OCI-LY3 (cell line): ENCODE measurements at regions not wholly inside any gene's neighbourhood (a gene's known extent, or its start where the extent isn't known, plus 50 kb on each side); places are given as distances from the start of the nearest gene placed in this dataset.

Experiments used
- H2AFZ ChIP-seq: fragments of 200-600, 300-600 bp; shearing (Covaris generic); 2 replicates; pipeline ENCODE4 v1.6.0; 2014; ENCODE audit warnings: antibody characterized with exemption, low read depth, low read length
- H3K27ac ChIP-seq: fragments of 200-600, 300-600 bp; sonication (generic); 2 replicates; pipeline ENCODE4 v1.5.1; 2014; ENCODE audit warnings: mild to moderate bottlenecking, low read length, moderate library complexity, mixed read lengths
- H3K27me3 ChIP-seq: fragments of 200-600, 300-600 bp; sonication (generic); 2 replicates; pipeline ENCODE4 v1.6.1; 2014; ENCODE audit warnings: low read depth, low read length, mixed read lengths
- H3K36me3 ChIP-seq: fragments of 200-600, 300-600 bp; sonication (generic); replicated peaks from 2 replicates; pipeline ENCODE3; 2014; ENCODE audit warnings: low read depth, low read length, mixed read lengths
- H3K4me1 ChIP-seq: fragments of 300-600, 200-600 bp; sonication (generic); 2 replicates; pipeline ENCODE4 v1.6.1; 2014; ENCODE audit warnings: low read length, mixed read lengths
- H3K4me2 ChIP-seq: fragments of 200-600, 300-600 bp; sonication (generic); 2 replicates; pipeline ENCODE4 v1.6.1; 2014; ENCODE audit warnings: low read length, mixed read lengths
- H3K4me3 ChIP-seq: fragments of 300-600, 200-600 bp; sonication (generic); 2 replicates; pipeline ENCODE4 v1.5.1; 2014; ENCODE audit warnings: antibody characterized with exemption, mild to moderate bottlenecking, low read length, moderate library complexity
- H3K79me2 ChIP-seq: fragments of 300-600, 200-600 bp; shearing (Covaris generic); 2 replicates; pipeline ENCODE4 v1.6.1; 2014; ENCODE audit warnings: mild to moderate bottlenecking, low read length, mixed read lengths
- H3K9ac ChIP-seq: fragments of 300-600, 200-600 bp; shearing (Covaris generic); 2 replicates; pipeline ENCODE4 v1.6.0; 2014; ENCODE audit warnings: mild to moderate bottlenecking, low read length, moderate library complexity
- H3K9me3 ChIP-seq: fragments of 200-600, 300-600 bp; shearing (Covaris generic); 2 replicates; pipeline ENCODE4 v1.6.1; 2014; ENCODE audit warnings: low read length, mixed read lengths; ENCODE audit not compliant: insufficient read depth
- H4K20me1 ChIP-seq: fragments of 200-600, 300-600 bp; sonication (generic); 2 replicates; pipeline ENCODE4 v1.6.1; 2016; ENCODE audit warnings: low read length, mixed read lengths; ENCODE audit not compliant: insufficient read depth
- EZH2phosphoT487 ChIP-seq: fragments of 200-600 bp; shearing (Covaris generic); IDR thresholded peaks from 2 replicates; pipeline ENCODE4 v1.6.1; 2018; ENCODE audit warnings: antibody characterized with exemption, mixed run types, low read depth
- TF ChIP-seq, protein P1 (sequence below): fragments of 200-600, 300-600 bp; sonication (generic); IDR thresholded peaks from 2 replicates; pipeline ENCODE4 v1.5.1; 2014; ENCODE audit warnings: antibody characterized with exemption, low read length, low read depth

- Histone ChIP-seq H2AFZ (no peak overlapping the region), H3K4me1 (peaks cover 38% of the 10 kb centered on the region), H3K27ac (no peak overlapping the region), H3K79me2 (no peaks in the 10 kb centered on the region), H3K36me3 (no peaks in the 10 kb centered on the region), H4K20me1 (no peaks in the 10 kb centered on the region), H3K4me3 (no peak overlapping the region), H3K9ac (no peak overlapping the region), H3K9me3 (no peaks in the 10 kb centered on the region), H3K27me3 (peaks cover 15% of the 10 kb centered on the region), H3K4me2 (no peak overlapping the region)
- TF ChIP-seq, protein P1, sequence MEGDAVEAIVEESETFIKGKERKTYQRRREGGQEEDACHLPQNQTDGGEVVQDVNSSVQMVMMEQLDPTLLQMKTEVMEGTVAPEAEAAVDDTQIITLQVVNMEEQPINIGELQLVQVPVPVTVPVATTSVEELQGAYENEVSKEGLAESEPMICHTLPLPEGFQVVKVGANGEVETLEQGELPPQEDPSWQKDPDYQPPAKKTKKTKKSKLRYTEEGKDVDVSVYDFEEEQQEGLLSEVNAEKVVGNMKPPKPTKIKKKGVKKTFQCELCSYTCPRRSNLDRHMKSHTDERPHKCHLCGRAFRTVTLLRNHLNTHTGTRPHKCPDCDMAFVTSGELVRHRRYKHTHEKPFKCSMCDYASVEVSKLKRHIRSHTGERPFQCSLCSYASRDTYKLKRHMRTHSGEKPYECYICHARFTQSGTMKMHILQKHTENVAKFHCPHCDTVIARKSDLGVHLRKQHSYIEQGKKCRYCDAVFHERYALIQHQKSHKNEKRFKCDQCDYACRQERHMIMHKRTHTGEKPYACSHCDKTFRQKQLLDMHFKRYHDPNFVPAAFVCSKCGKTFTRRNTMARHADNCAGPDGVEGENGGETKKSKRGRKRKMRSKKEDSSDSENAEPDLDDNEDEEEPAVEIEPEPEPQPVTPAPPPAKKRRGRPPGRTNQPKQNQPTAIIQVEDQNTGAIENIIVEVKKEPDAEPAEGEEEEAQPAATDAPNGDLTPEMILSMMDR: no peak
- no peak for TF ChIP-seq EZH2phosphoT487
Observed at GRCh38 chr13:40439928-40440327, 226.5 kb downstream of the FOXO1 start.

DNA sequence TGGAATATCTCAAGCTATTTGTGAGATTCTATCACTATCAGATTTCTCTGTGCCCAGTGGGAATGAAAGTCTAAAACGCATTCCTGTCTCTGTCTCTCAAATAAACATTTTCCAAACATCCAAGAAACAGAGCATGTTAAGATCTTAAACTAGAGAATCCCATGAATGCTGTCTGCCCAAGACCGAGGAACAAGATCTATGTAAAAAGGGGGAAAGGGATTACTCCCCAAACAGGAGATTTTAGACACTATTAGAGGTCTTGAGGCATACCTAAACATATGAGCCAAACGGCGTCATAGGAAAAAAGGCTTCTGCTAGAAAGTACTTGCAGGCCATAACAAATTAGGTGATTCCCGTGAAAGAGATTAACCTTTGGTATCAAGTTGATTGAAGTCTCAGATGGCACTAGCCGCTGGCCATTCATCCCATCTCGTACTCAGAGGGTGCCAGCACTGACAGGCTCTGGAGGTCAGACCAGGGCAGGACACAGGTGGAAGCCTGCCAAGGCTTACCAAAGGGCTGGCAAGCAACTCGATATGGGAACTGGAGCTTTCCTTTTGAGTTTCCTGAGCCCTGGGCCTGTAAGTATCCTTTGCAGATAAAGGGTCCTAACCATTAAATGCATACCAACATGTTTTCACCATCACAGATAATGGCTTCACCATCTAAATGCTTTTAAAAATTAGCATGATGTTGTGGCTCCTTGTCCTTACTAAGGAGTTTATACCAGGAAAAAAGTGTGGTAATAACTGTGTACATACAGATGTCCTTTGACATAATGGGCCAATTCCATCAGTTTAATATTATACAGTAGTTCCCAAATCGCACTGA, 225.2 kb downstream of the FOXO1 start:
- Histone ChIP-seq H3K4me3 (no peak overlapping the region), H3K79me2 (no peaks in the 10 kb centered on the region), H3K27me3 (peaks cover 16% of the 10 kb centered on the region), H3K9me3 (peaks cover 1% of the 10 kb centered on the region; the same call in 1 of the 2 replicates), H3K27ac (no peak overlapping the region), H3K36me3 (no peaks in the 10 kb centered on the region), H3K4me2 (no peak overlapping the region), H4K20me1 (no peaks in the 10 kb centered on the region), H3K9ac (no peak overlapping the region), H3K4me1 (peaks cover 43% of the 10 kb centered on the region), H2AFZ (no peak overlapping the region)
- TF ChIP-seq EZH2phosphoT487: no peak
- TF ChIP-seq, protein P1: no peak

GRCh38 chr13:40442231-40442630, 224.2 kb downstream of the FOXO1 start:
- no peak overlapping the region for H3K9ac ChIP-seq
- H3K9me3 ChIP-seq: peaks cover 6% of the 10 kb centered on the region; the same call in 1 of the 2 replicates
- H3K27me3 ChIP-seq: peaks cover 21% of the 10 kb centered on the region
- no peaks in the 10 kb centered on the region for H3K36me3 ChIP-seq
- H3K4me1 ChIP-seq: peaks cover 49% of the 10 kb centered on the region
- H4K20me1 ChIP-seq: no peaks in the 10 kb centered on the region
- H3K79me2 ChIP-seq: no peaks in the 10 kb centered on the region
- H2AFZ ChIP-seq: no peak overlapping the region
- H3K4me2 ChIP-seq: no peak overlapping the region
- H3K4me3 ChIP-seq: no peak overlapping the region
- no peak overlapping the region for H3K27ac ChIP-seq
- TF ChIP-seq EZH2phosphoT487: no peak

DNA sequence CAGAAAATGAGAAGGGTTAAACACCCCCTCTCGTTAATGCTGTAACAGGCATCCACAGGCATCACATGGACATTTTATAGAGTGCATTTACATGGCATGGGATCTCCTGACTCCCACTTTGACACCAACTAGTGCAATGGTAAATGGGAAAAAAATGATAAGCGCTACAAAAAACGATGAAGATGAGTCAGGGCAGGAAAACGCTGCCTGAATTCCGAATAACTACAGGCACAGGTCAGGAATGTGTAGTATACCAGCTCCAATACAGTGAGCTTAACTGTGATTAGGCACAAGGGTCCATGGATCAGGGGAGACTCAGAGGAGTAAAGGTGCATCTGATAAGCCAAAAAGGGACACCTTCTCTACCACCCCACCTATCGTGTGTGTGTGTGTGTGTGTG, 223.6 kb downstream of the FOXO1 start:
- H3K27me3 ChIP-seq: peaks cover 21% of the 10 kb centered on the region

More for the DNA sequence above, 223.6 kb downstream of the FOXO1 start:
- TF ChIP-seq, protein P1: no peak
- no peak for TF ChIP-seq EZH2phosphoT487
- H3K9me3 ChIP-seq: peaks cover 6% of the 10 kb centered on the region; the same call in 1 of the 2 replicates
- no peak overlapping the region for H3K9ac ChIP-seq
- no peak overlapping the region for H3K4me2 ChIP-seq
- H3K27ac ChIP-seq: no peak overlapping the region
- no peaks in the 10 kb centered on the region for H3K36me3 ChIP-seq
- no peak overlapping the region for H2AFZ ChIP-seq
- H3K4me1 ChIP-seq: peaks cover 46% of the 10 kb centered on the region
- no peaks in the 10 kb centered on the region for H3K79me2 ChIP-seq
- H4K20me1 ChIP-seq: no peaks in the 10 kb centered on the region
- no peak overlapping the region for H3K4me3 ChIP-seq
